Neural progenitor cell (in vitro differentiated cells): ENCODE measurements at regions not wholly inside any gene's neighbourhood (a gene's known extent, or its start where the extent isn't known, plus 50 kb on each side); places are given as distances from the start of the nearest gene placed in this dataset.

ENCODE experiments used
- CTCF ChIP-seq: fragments of 200-600 bp; sonication (generic); IDR thresholded peaks from 2 replicates; pipeline ENCODE4 v1.5.1; 2017; ENCODE audit warnings: antibody characterized with exemption, mild to moderate bottlenecking
- EZH2 ChIP-seq: fragments of 200-600 bp; sonication (generic); IDR thresholded peaks from 2 replicates; pipeline ENCODE4 v1.6.1; 2017; ENCODE audit warnings: antibody characterized with exemption, mild to moderate bottlenecking, moderate library complexity

GRCh38 chr13:55577082-55577846 is 1563.5 kb upstream of the PRR20A start:
- TF ChIP-seq CTCF (no peak), EZH2 (no peak)
